22Rv1 (cell line): ENCODE measurements at regions not wholly inside any gene's neighbourhood (a gene's known extent, or its start where the extent isn't known, plus 50 kb on each side); places are given as distances from the start of the nearest gene placed in this dataset.

Experiments used
- CTCF ChIP-seq: fragments of 450-650 bp; IDR thresholded peaks from 2 replicates; pipeline ENCODE4 v1.5.1; 2017; ENCODE audit warnings: mild to moderate bottlenecking
- ZFX ChIP-seq: fragments of 450-650 bp; IDR thresholded peaks from 2 replicates; pipeline ENCODE4 v1.6.1; 2017; ENCODE audit warnings: antibody characterized with exemption, borderline replicate concordance

- TF ChIP-seq CTCF: peak; percentile 62
- no peak for TF ChIP-seq ZFX
Measured at GRCh38 chr6:51350308-51350904, 531.7 kb downstream of the TFAP2B start.
